ENCODE measurements at regions not wholly inside any gene's neighbourhood (a gene's known extent, or its start where the extent isn't known, plus 50 kb on each side); places are given as distances from the start of the nearest gene placed in this dataset.
"Not testable (repeated sequence)": the region's sequence is repeated elsewhere in the genome, so short reads cannot be mapped to it uniquely, and the experiment has no call there.

DNA sequence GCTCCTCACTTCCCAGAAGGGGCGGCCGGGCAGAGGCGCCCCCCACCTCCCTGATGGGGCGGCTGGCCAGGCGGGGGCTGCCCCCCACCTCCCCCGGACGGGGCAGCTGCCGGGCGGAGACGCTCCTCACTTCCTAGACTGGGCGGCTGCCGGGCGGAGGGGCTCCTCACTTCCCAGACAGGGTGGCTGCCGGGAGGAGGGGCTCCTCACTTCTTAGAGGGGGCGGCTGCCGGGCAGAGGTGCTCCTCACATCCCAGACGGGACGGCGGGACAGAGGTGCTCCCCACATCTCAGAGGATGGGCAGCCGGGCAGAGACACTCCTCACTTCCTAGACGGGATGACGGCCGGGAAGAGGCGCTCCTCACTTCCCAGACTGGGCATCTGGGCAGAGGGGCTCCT lies 534.0 kb upstream of the FAM98A start:
- not testable (repeated sequence) for H3K4me1 Mint-ChIP-seq; H3K9me3 ChIP-seq (ENCODE audit: low read depth); H2AFZ ChIP-seq (replicated peaks); H3K27ac ChIP-seq; H4K20me1 ChIP-seq (ENCODE audit: low read depth); H3K79me2 ChIP-seq (ENCODE audit: low read depth); H3K4me1 ChIP-seq; H3K4me3 Mint-ChIP-seq; H3F3A ChIP-seq (ENCODE audit: low read depth); H3K9ac ChIP-seq; H3K36me3 Mint-ChIP-seq; H3K27me3 ChIP-seq; DNase-seq (ENCODE audit: low spot score); H3K4me3 ChIP-seq; H3K36me3 ChIP-seq; H3K27ac Mint-ChIP-seq; H3K4me2 ChIP-seq; H3K27me3 Mint-ChIP-seq (ENCODE audit: insufficient read depth, low read depth)
- H3K9me3 Mint-ChIP-seq, result peaks cover 18% of the 10 kb centered on the region

- Histone ChIP-seq H2AFZ (replicated peaks) (no peak overlapping the region), H4K20me1 (ENCODE audit: low read depth) (no peaks in the 10 kb centered on the region), H3K27ac (no peak overlapping the region), H3K9me3 (ENCODE audit: low read depth) (no peaks in the 10 kb centered on the region), H3K79me2 (ENCODE audit: low read depth) (no peaks in the 10 kb centered on the region), H3K27me3 (no peaks in the 10 kb centered on the region), H3K4me2 (no peak overlapping the region), H3K36me3 (no peaks in the 10 kb centered on the region), H3F3A (ENCODE audit: low read depth) (no peaks in the 10 kb centered on the region), H3K9ac (no peak overlapping the region), H3K4me3 (no peak overlapping the region), H3K4me1 (peaks cover 10% of the 10 kb centered on the region)
- no peak overlapping the region for H3K27ac Mint-ChIP-seq
- peaks cover 12% of the 10 kb centered on the region for H3K4me1 Mint-ChIP-seq
- H3K27me3 Mint-ChIP-seq (ENCODE audit: insufficient read depth, low read depth), result no peaks in the 10 kb centered on the region
- H3K9me3 Mint-ChIP-seq, result peaks cover 8% of the 10 kb centered on the region
- no peak for DNase-seq (ENCODE audit: low spot score)
- no peaks in the 10 kb centered on the region for H3K36me3 Mint-ChIP-seq
- H3K4me3 Mint-ChIP-seq, result no peak overlapping the region
- TF ChIP-seq EZH2phosphoT487 (IDR thresholded peaks at IDR 0.05) (no peak), EZH2 (IDR thresholded peaks at IDR 0.05) (no peak)
- TF ChIP-seq, protein P1, sequence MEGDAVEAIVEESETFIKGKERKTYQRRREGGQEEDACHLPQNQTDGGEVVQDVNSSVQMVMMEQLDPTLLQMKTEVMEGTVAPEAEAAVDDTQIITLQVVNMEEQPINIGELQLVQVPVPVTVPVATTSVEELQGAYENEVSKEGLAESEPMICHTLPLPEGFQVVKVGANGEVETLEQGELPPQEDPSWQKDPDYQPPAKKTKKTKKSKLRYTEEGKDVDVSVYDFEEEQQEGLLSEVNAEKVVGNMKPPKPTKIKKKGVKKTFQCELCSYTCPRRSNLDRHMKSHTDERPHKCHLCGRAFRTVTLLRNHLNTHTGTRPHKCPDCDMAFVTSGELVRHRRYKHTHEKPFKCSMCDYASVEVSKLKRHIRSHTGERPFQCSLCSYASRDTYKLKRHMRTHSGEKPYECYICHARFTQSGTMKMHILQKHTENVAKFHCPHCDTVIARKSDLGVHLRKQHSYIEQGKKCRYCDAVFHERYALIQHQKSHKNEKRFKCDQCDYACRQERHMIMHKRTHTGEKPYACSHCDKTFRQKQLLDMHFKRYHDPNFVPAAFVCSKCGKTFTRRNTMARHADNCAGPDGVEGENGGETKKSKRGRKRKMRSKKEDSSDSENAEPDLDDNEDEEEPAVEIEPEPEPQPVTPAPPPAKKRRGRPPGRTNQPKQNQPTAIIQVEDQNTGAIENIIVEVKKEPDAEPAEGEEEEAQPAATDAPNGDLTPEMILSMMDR (IDR thresholded peaks at IDR 0.05), result no peak
These were observed 527.2 kb upstream of the FAM98A start for GRCh38 chr2:34126279-34126678.

- Histone ChIP-seq H3K4me2 (no peak overlapping the region), H2AFZ (replicated peaks) (peak overlapping the region; percentile 87), H3K27me3 (no peaks in the 10 kb centered on the region)
These were observed 525.1 kb upstream of the FAM98A start for GRCh38 chr2:34123996-34124785.

GRCh38 chr2:34121076-34121475 lies 522.0 kb upstream of the FAM98A start:
- no peaks in the 10 kb centered on the region for H3K27me3 ChIP-seq
- no peaks in the 10 kb centered on the region for H3K36me3 ChIP-seq
- Mint-ChIP-seq H3K36me3 (no peaks in the 10 kb centered on the region), H3K27me3 (ENCODE audit: insufficient read depth, low read depth) (no peaks in the 10 kb centered on the region), H3K4me3 (no peak overlapping the region), H3K9me3 (peaks cover 5% of the 10 kb centered on the region), H3K4me1 (peaks cover 8% of the 10 kb centered on the region), H3K27ac (no peak overlapping the region)
- H2AFZ ChIP-seq (replicated peaks), result no peak overlapping the region
- H3K9me3 ChIP-seq (ENCODE audit: low read depth), result no peaks in the 10 kb centered on the region
- no peak for DNase-seq (ENCODE audit: low spot score)
- no peak overlapping the region for H3K4me2 ChIP-seq
- no peaks in the 10 kb centered on the region for H3F3A ChIP-seq (ENCODE audit: low read depth)
- no peak overlapping the region for H3K9ac ChIP-seq
- H4K20me1 ChIP-seq (ENCODE audit: low read depth), result no peaks in the 10 kb centered on the region
- no peak overlapping the region for H3K27ac ChIP-seq
- H3K4me1 ChIP-seq, result peaks cover 10% of the 10 kb centered on the region
- H3K4me3 ChIP-seq, result no peak overlapping the region
- H3K79me2 ChIP-seq (ENCODE audit: low read depth), result no peaks in the 10 kb centered on the region
- no peak for TF ChIP-seq EZH2 (IDR thresholded peaks at IDR 0.05)

More at GRCh38 chr2:34123996-34124785, 525.1 kb upstream of the FAM98A start:
- H3K36me3 Mint-ChIP-seq, result no peaks in the 10 kb centered on the region
- Histone ChIP-seq H3K27ac (no peak overlapping the region), H3K4me1 (peaks cover 10% of the 10 kb centered on the region), H3K36me3 (no peaks in the 10 kb centered on the region), H3K9ac (no peak overlapping the region), H3F3A (ENCODE audit: low read depth) (no peaks in the 10 kb centered on the region), H3K79me2 (ENCODE audit: low read depth) (no peaks in the 10 kb centered on the region), H3K4me3 (no peak overlapping the region), H4K20me1 (ENCODE audit: low read depth) (no peaks in the 10 kb centered on the region), H3K9me3 (ENCODE audit: low read depth) (no peaks in the 10 kb centered on the region)
- H3K4me3 Mint-ChIP-seq, result no peak overlapping the region
- H3K9me3 Mint-ChIP-seq, result peaks cover 8% of the 10 kb centered on the region
- peak; percentile 3 for DNase-seq (ENCODE audit: low spot score)
- peaks cover 12% of the 10 kb centered on the region for H3K4me1 Mint-ChIP-seq
- no peak overlapping the region for H3K27ac Mint-ChIP-seq
- no peaks in the 10 kb centered on the region for H3K27me3 Mint-ChIP-seq (ENCODE audit: insufficient read depth, low read depth)
- TF ChIP-seq EZH2phosphoT487 (IDR thresholded peaks at IDR 0.05) (no peak), EZH2 (IDR thresholded peaks at IDR 0.05) (no peak)
- TF ChIP-seq, protein P1 (IDR thresholded peaks at IDR 0.05), result no peak

Data from neural progenitor cell (in vitro differentiated cells).